ENCODE measurements at regions not wholly inside any gene's neighbourhood (a gene's known extent, or its start where the extent isn't known, plus 50 kb on each side); places are given as distances from the start of the nearest gene placed in this dataset.

DNA sequence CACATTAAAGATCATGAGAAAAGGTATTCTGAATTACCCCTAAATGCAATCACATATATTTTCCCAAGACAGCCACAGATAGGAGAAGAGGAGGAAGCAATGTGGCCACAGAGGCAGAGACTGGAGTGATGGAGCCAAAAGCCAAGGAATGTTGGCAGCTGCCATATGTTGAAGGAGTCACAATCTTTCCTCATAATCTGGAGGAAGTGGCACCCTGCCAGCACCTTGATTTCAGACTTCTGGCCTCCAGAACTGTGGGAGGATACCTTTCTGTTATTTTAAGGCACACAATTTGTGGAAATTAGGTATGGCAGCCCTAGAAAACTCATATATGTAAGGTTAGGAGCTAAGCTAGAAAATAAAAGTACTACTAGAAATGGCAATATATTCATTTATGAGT lies 139.9 kb upstream of the GAS1 start:
- TF ChIP-seq, protein P1, sequence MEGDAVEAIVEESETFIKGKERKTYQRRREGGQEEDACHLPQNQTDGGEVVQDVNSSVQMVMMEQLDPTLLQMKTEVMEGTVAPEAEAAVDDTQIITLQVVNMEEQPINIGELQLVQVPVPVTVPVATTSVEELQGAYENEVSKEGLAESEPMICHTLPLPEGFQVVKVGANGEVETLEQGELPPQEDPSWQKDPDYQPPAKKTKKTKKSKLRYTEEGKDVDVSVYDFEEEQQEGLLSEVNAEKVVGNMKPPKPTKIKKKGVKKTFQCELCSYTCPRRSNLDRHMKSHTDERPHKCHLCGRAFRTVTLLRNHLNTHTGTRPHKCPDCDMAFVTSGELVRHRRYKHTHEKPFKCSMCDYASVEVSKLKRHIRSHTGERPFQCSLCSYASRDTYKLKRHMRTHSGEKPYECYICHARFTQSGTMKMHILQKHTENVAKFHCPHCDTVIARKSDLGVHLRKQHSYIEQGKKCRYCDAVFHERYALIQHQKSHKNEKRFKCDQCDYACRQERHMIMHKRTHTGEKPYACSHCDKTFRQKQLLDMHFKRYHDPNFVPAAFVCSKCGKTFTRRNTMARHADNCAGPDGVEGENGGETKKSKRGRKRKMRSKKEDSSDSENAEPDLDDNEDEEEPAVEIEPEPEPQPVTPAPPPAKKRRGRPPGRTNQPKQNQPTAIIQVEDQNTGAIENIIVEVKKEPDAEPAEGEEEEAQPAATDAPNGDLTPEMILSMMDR (conservative IDR thresholded peaks at IDR 0.05) = no peak
- H3K27me3 Mint-ChIP-seq (ENCODE audit: low read depth) = no peaks in the 10 kb centered on the region; the same call in none of the 2 replicates

More for the DNA sequence above, 139.9 kb upstream of the GAS1 start:
- Histone ChIP-seq H2AK5ac (ENCODE audit: insufficient read length, low read length) (no peak overlapping the region), H2BK12ac (ENCODE audit: insufficient read length, low read depth, low read length) (no peak overlapping the region), H3K14ac (ENCODE audit: insufficient read depth, low read length) (no peak overlapping the region), H2BK15ac (ENCODE audit: low read depth, low read length) (no peak overlapping the region), H3K23me2 (ENCODE audit: insufficient read length, low read depth, low read length, poor library complexity, severe bottlenecking) (no peaks in the 10 kb centered on the region), H2BK5ac (ENCODE audit: insufficient read length, low read length) (no peak overlapping the region), H3K4ac (ENCODE audit: low read depth, low read length) (no peak overlapping the region), H3K9ac (ENCODE audit: extremely low read depth, insufficient read length, low read length) (no peak overlapping the region), H4K91ac (ENCODE audit: insufficient read length, low read depth, low read length) (no peak overlapping the region), H3K56ac (ENCODE audit: insufficient read length, low read depth, low read length) (no peak overlapping the region), H2BK120ac (ENCODE audit: low read depth, low read length, poor library complexity, severe bottlenecking) (no peak overlapping the region), H3K18ac (ENCODE audit: insufficient read length, low read depth, low read length) (no peak overlapping the region), H3K79me2 (ENCODE audit: insufficient read depth, low read length) (no peaks in the 10 kb centered on the region), H4K5ac (ENCODE audit: insufficient read length, low read depth, low read length) (no peak overlapping the region), H4K8ac (replicated peaks; ENCODE audit: insufficient read length, low read depth, low read length) (no peak overlapping the region), H3K23ac (ENCODE audit: insufficient read length, low read depth, low read length) (no peak overlapping the region), H3K79me1 (ENCODE audit: insufficient read depth, low read depth, low read length, poor library complexity, severe bottlenecking) (no peaks in the 10 kb centered on the region), H3K4me1 (ENCODE audit: insufficient read depth, low read length) (no peaks in the 10 kb centered on the region), H3K4me2 (ENCODE audit: insufficient read depth, insufficient read length, low read length) (no peak overlapping the region), H2AFZ (ENCODE audit: low read length) (no peak overlapping the region), H2BK20ac (ENCODE audit: low read depth, low read length, poor library complexity, severe bottlenecking) (no peak overlapping the region), H3T11ph (ENCODE audit: low read length) (no peak overlapping the region), H4K20me1 (ENCODE audit: control insufficient read depth, insufficient read depth, insufficient read length) (no peaks in the 10 kb centered on the region), H3K9me3 (ENCODE audit: control insufficient read depth, low read depth, low read length) (no peaks in the 10 kb centered on the region), H3K27ac (ENCODE audit: insufficient read length, low read depth, low read length) (no peak overlapping the region), H3K27me3 (ENCODE audit: insufficient read depth, low read length) (no peaks in the 10 kb centered on the region)
- no peak overlapping the region for H3K27ac Mint-ChIP-seq
- no peaks in the 10 kb centered on the region; a peak in 1 of 5 replicates for H3K9me3 Mint-ChIP-seq
- H3K4me1 Mint-ChIP-seq = no peaks in the 10 kb centered on the region
- no peaks in the 10 kb centered on the region for H3K36me3 Mint-ChIP-seq (ENCODE audit: insufficient read depth in 1 of 3, low read depth in 3 of 3)
- no peak for DNase-seq
- H3K4me3 Mint-ChIP-seq = no peak overlapping the region
